CD4-positive, alpha-beta T cell treated with Interleukin-1 beta for 1 hour (primary cell): ENCODE measurements at regions not wholly inside any gene's neighbourhood (a gene's known extent, or its start where the extent isn't known, plus 50 kb on each side); places are given as distances from the start of the nearest gene placed in this dataset.

Experiments
- DNase-seq, 2 donors: peaks; one replicate each; pipeline ENCODE4 v3.0.0-alpha.2; 2020 to 2022

DNA sequence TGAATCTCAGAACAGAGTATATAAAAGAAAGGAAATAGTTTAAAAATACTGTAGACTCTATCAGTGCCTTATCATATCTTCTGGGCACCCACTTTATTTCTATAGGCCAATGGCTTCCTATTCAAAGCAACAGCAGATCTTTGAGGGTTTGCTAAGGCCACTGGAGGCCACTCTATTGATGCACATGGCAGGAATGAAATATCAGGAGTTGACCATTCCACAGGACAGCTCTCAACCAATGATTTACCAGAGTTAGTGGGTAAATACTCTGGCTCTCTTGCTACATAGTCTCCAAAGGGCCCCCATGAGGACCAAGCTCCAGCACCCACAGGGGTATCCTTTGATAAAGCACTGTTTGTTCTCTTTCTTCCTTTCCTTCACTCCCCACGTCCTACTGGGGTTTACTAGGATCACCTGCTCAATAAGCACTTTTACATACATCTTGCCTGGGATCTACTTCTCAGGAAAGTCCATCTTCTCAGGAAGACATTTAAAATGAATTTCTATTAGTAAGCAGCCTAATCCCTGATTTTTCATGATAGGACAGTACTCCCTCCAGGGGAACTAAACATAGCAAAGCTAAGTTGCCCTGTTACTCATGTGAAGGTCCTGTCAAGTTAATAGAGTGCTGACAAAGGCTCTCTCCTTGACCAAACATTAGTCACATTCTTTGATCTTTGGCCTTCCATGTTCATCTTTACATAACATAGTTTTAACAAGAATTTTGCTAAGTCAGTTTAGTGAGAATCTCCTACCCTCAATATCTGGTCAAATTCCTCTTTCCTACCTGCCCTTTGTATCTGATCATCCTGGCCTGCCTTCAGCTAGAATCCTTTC, 459.7 kb downstream of the GRXCR1 start:
- no peak for DNase-seq

DNA sequence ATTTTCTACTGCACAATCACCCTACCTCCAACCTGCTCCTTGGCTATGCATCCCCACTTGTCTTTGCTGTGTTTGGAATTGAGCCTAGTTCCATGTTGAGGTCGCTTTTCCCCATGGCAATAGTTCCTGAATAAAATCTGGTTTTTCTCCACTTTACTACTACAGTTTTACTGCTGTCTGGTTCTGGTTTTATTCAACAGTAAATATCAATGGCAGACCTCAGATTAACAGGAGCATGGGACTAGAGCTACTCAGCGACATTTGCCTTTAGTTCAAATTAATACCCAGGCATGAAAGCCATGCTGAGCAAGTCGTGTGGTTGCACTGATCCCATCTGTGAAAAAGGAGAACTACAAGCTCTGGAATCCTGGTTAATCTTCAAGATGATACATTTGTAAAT, 460.3 kb downstream of the GRXCR1 start:
- DNase-seq, result no peak

- DNase-seq, result no peak
Measured at GRCh38 chr4:43353552-43353951, 461.0 kb downstream of the GRXCR1 start.

- no peak for DNase-seq
Measured at GRCh38 chr4:43356786-43357185, 464.3 kb downstream of the GRXCR1 start.

GRCh38 chr4:43357252-43357974, 464.9 kb downstream of the GRXCR1 start:
- no peak for DNase-seq

DNA sequence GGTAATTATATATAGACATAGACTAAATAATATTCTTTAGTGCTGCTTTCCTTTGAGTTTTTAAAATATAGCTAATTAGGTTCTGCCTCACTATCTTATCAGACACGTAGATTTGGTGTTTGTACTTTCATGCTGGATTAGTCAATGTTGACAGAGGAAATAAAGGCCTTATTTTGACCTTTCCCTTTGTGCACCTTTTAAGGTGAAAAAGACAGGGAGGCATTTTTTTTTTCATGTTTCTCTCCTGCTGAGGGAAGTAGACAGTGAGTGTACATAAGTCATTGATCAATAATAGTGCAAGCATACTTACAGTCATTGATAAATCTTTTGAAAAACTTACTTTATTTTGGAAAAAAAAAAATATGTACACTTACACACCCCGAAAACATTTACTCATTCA, 467.8 kb downstream of the GRXCR1 start:
- DNase-seq, result no peak

- no peak for DNase-seq
Measured at GRCh38 chr4:43362875-43363636, 470.5 kb downstream of the GRXCR1 start.

DNA sequence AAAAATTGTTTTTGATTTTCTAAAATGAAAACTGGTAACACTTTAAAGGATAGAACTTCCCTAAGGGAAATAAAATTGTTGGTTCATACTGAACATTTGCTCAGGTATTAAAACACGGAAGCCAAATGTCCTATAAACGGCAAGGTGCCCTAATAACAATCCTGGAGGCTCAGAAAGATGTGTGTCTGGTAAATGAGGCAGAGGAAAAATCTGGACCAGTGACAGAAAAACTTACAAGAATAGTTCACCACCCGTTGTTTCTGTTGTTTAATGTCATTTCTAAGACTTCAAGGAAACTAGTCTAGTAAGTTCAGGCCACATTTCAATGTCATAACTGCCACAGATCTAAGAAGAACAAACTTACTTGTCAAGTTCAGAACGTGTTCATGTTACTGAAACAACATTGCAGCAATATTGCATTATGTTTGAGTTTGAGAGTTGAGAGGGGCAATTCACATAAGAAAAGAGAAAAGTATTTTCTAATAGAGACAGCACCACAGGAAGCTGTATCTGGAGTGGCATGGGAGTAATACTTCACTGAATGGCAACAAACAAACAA, 476.6 kb downstream of the GRXCR1 start:
- no peak for DNase-seq

DNA sequence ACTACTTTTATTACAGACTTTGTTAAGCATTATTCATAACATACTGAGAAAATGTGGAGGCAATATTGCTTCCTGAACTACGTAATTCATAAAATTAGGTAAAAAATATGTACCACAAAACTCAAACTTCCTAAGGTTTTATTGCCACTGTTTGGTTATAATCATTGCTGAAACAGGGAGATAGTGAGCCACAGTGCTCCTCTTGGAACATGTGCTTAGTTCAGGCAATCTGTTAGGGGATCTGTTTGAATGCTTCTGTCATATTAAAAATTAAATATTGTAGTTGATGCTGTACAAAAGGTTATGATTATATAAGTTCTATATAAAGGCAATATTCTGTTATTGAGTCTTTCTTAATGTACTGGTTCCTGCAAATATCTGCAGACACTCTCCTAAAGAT, 480.7 kb downstream of the GRXCR1 start:
- no peak for DNase-seq

- DNase-seq, result no peak
Measured at GRCh38 chr4:43374216-43374751, 481.8 kb downstream of the GRXCR1 start.

DNA sequence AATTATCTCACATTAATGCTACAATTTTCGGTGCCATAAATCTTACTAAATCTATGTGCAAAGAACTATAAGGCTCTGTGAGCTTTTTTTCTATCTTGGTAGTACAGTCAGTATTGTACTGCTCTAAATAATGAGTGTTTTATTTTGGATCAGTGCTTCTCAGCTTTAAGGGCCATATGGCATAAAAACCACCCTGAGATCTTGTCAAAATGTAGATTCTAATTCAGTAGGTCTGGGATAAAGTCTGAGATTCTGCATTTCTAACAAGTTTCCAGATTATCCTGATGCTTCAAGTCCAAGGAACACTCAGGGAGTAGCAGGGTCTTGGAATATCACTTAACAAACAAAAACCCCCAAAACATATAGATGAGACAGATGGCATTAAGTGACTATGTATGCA, 486.5 kb downstream of the GRXCR1 start:
- no peak for DNase-seq

GRCh38 chr4:43380093-43380492, 487.6 kb downstream of the GRXCR1 start:
- no peak for DNase-seq

DNA sequence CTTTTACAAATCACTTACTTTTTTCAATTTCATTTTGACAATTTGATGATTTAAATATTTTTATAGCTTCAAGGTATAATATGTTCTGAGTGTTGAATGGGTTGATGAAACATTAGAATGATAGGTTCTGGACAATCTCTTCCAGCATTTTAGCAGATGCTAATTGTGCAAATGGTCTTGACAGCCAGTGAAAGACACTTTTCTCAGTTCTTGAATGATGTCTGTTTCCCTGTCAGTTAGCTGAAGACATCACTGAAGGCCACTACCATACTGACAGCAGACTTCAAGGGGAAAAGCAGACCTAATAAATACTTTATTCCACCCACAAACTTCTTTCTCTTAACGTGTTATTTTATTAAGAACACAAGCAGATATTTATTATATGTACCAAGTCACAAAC, 498.6 kb downstream of the GRXCR1 start:
- DNase-seq, result no peak

DNA sequence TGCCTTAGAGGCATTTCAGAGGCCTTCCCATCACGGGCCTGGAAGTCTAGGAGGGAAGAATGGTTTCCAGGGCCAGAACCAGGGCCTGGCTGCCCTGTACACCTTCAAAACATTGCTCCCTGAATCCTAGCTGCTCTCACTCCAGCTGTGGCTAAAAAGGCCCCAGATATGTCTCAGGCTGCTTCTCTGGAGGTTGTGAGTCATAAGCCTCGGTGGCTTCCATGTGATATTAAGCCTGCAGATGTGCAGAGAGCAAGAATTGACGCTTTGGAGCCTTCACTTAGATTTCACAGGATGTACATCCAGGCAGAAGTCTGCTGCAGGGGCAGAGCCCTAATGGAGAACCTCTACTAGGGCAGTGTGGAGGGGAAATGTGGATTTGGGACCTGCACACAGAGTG, 502.5 kb downstream of the GRXCR1 start:
- DNase-seq, result no peak

DNA sequence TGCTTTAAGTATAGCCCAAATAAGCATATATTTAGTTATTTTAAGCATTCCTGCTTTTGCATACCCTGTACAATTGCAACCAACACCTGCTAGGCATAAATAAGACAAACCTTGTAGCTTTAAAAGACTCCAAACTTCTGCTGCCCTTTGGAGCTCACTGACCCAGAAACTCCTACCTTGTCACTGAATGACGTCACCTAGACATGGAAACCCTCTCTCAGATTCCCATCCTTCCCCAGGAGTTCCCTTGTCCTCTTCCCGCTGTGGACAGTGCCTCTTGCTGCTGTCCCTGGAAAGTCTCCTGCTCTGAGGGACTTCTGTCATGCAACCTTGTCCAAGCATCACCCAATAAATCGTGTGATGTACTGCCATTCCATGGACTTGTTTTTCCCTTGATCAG, 507.2 kb downstream of the GRXCR1 start:
- DNase-seq, result no peak

DNA sequence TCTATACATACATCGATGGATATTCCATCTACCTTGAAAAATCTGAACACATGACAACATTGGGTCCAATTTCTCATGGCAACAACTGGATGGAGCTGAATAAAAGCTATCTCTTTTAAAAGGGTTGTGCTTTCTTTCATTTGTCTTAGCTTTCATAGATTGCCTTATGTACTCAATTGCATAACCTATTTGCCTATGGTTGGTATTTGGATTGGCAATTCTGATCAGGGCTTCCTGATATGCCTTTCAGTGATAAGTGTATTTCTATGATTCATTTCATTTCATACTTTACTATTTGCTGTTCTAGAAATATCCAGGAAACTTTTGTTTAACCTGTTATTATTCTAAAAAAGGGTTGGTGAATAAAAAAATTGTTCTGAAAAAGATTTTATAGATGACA, 509.9 kb downstream of the GRXCR1 start:
- no peak for DNase-seq

DNA sequence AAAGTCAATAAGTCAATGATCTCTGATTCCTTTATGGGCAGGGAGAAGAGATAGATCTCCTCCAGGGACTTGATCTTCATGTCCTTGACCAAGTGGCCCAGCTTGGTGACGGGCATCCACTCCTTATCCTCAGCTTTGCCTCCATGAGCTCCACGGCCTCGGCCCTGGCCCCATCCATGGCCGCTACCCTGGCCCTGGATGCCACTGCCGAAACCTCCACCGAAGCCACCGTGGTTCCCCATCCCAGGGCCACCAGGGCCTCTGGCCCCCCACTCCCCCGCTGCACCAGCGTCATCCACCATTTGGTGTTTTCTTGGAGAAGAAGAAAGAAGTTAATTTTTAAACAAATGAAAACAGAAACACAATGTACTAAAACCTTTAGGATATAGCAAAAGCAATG, 518.1 kb downstream of the GRXCR1 start:
- DNase-seq, result no peak

- no peak for DNase-seq
Measured at GRCh38 chr4:43411226-43411625, 518.7 kb downstream of the GRXCR1 start.

DNA sequence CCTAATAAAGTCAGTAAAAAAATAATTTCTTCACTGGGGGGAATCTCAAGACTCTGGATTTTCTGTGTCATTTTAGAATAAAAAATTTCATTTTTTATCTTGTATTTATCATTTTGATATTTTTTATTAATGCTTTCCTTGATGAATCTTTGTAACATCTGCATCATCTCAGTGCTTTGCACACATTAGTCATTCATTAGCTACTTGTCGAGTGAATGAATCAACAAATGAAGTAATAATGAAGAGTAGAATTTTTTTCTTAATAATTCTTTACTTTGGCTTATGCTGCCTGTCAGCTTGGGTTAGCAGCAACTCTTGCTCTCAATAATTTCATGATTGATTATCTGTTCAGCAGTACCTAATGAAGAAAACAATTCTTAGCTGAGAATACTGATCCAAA, 530.8 kb downstream of the GRXCR1 start:
- DNase-seq, result no peak

DNA sequence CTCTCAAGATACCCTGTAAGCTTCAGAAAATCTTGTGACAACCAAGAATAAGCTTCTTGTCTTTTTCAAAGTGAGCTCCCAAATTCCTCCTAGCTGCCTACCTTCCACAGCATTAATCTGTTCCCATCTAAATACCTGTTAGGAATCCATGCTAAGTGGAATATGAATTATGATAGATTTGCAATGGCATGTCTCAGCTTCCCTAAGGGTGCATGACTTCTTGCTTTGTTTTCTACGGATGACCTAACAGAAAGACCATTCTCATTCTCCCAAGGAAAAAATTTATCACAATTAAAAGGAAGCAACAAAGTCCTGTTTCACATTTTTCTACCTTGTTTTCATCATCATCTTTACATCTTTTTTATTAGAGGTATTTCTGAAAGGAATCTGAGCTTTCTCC, 532.7 kb downstream of the GRXCR1 start:
- DNase-seq, result no peak

- no peak for DNase-seq
Measured at GRCh38 chr4:43435291-43435690, 542.8 kb downstream of the GRXCR1 start.

GRCh38 chr4:43452948-43453347, 560.4 kb downstream of the GRXCR1 start:
- DNase-seq, result no peak

- DNase-seq, result no peak
Measured at GRCh38 chr4:43456383-43456782, 563.9 kb downstream of the GRXCR1 start.
